Heart left ventricle (tissue), 16 donors: ENCODE measurements at regions not wholly inside any gene's neighbourhood (a gene's known extent, or its start where the extent isn't known, plus 50 kb on each side); places are given as distances from the start of the nearest gene placed in this dataset.

ENCODE experiments used
- ATAC-seq, 4 donors: fragments of 200-7000 bp; cut with Tn5 transposase; one replicate each; pipeline ENCODE4 v1.9.1; 2020 to 2022; ENCODE audit warnings: moderate library complexity in 4 of 4, mild to moderate bottlenecking in 3 of 4, moderate number of reproducible peaks in 1 of 4
- DNase-seq, 5 donors: peaks; one replicate each; pipeline ENCODE4 v3.0.0-alpha.2; 2020
- H3K27ac ChIP-seq, 12 donors: fragments of 200-600 bp; sonication (generic) in 4 of 12; one replicate each; pipeline versions ENCODE4 v1.5.0 to v1.8.0; 2016 to 2022; ENCODE audit warnings: mild to moderate bottlenecking in 2 of 12
- H3K27me3 ChIP-seq, 9 donors: fragments of 200-600 bp; sonication (generic) in 2 of 9; one replicate each; pipeline versions ENCODE4 v1.5.1 to v1.8.0; 2016 to 2022; ENCODE audit warnings: mild to moderate bottlenecking in 3 of 9
- H3K36me3 ChIP-seq, 9 donors: fragments of 200-600 bp; sonication (generic) in 2 of 9; one replicate each; pipeline versions ENCODE4 v1.5.0 to v1.8.0; 2018 to 2022; ENCODE audit warnings: mild to moderate bottlenecking in 2 of 9
- H3K4me1 ChIP-seq, 12 donors: fragments of 200-600 bp; sonication (generic) in 4 of 12; one replicate each; pipeline versions ENCODE4 v1.5.0 to v1.8.0; 2016 to 2022; ENCODE audit warnings: mild to moderate bottlenecking in 3 of 12
- H3K4me3 ChIP-seq, 12 donors: fragments of 200-600 bp; sonication (generic) in 4 of 12; one replicate each; pipeline versions ENCODE4 v1.5.0 to v1.8.0; 2017 to 2022; ENCODE audit warnings: mild to moderate bottlenecking in 9 of 12, moderate library complexity in 4 of 12
- H3K9me3 ChIP-seq, 12 donors: fragments of 200-600 bp; sonication (generic) in 4 of 12; one replicate each; pipeline versions ENCODE4 v1.5.0 to v1.8.0; 2016 to 2022; ENCODE audit warnings: mild to moderate bottlenecking in 1 of 12
- POLR2A ChIP-seq, 2 donors: fragments of 450-650 bp; IDR thresholded peaks; one replicate each; pipeline ENCODE4 v1.6.1; 2017; ENCODE audit warnings: antibody characterized with exemption in 2 of 2, mild to moderate bottlenecking in 2 of 2, moderate library complexity in 2 of 2
- WGBS, 4 donors: extraction: QIAGEN DNeasy Blood & Tissue Kit in 2 of 4; methylation state at CpG; one replicate each; pipeline versions ENCODE4 v1.1.5 to v1.1.7; 2013 to 2018; 5-methylcytosine and 5-hydroxymethylcytosine counted together
- intact Hi-C, 10 donors: fragments of 100-400 bp; cut with DNase I; formaldehyde crosslinking; loops; one replicate each; pipeline versions ENCODE4 v1.11.1 to v1.14.2; 2022
- TF ChIP-seq, protein P1 (sequence below), 12 donors: fragments of 200-600 bp; sonication (generic) in 4 of 12; IDR thresholded peaks; one replicate each; pipeline versions ENCODE4 v1.5.0 to v1.8.0; 2018 to 2022; ENCODE audit warnings: antibody characterized with exemption in 12 of 12, mild to moderate bottlenecking in 5 of 12
- donor health status: ischemic (EF 13 %, LVEDD 7.1; RV severe dilation, severe dysfunction).
- donor health status: healthy with polysubstance abuse.
- donor health status: DM: no; HTN: yes; CAD: no.
- donor health status: DM: no; HTN: no; CAD: no.
- donor health status: ischemic (EF 25% LVEDD 6.9; RV normal size, moderate dysfunction).
- donor health status: ischemic (EF 25% LVEDD 5.7; RV mildly dilated, moderate dysfunction).
- donor health status: healthy.
- donor health status: DM: yes; HTN: yes; CAD: no.
- donor health status: ischemic (EF 35%, LVEDD 5.7; RV mildly dilated, moderate dysfunction).
- donor health status: nonischemic (EF 11% LVEDD 7.7; RV severe dilation, severe dysfunction).
- donor health status: DM: yes; HTN: yes; CAD: no.
- donor health status: PGD.
- donor health status: ischemic (EF 29% LVEDD 5.4; RV normal size, mild dysfunction).
- donor health status: nonischemic (EF 23%, LVEDD 6.1; RV moderate dilation, normal function).

DNA sequence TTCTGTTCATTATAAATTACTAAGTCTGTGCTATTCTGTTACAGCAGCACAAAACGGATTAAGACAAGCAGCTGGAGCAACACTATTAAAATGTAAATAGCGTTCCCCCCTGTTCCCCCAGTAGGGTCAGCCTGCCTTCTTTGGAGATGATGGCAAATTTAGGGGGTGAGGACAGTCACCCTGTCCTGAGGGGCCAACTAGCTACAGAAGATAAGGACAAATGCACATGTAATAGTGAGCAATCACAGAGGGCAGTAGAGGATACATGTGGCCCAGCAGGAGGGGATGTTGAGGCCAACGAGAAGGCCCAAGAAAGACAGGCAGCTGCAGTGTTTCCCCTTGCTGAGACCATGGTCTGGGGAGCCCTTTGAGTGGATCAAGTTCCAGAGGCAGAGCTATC lies 266.7 kb upstream of the CDYL start:
- H3K27me3 ChIP-seq: no peaks in the 10 kb centered on the region

DNA sequence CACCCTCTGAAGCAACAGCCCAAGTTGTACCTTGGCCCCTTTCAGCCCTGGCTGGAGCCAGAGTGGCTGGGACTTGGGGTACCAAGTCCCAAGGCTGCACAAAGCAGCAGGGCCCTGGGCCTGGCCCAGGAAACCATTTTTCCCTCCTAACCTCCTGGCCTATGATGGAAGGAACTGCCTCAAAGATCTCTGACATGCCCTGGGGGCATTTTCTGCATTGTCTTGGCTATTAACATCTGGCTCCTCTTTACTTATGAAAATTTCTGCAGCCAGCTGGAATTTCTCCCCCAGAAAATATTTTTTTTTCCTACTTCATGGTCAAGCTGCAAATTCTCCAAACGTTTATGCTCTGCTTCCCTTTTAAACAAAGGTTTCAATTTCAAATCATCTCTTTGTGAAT lies 269.4 kb upstream of the CDYL start:
- no peak overlapping the region for H3K4me3 ChIP-seq
- TF ChIP-seq, protein P1, sequence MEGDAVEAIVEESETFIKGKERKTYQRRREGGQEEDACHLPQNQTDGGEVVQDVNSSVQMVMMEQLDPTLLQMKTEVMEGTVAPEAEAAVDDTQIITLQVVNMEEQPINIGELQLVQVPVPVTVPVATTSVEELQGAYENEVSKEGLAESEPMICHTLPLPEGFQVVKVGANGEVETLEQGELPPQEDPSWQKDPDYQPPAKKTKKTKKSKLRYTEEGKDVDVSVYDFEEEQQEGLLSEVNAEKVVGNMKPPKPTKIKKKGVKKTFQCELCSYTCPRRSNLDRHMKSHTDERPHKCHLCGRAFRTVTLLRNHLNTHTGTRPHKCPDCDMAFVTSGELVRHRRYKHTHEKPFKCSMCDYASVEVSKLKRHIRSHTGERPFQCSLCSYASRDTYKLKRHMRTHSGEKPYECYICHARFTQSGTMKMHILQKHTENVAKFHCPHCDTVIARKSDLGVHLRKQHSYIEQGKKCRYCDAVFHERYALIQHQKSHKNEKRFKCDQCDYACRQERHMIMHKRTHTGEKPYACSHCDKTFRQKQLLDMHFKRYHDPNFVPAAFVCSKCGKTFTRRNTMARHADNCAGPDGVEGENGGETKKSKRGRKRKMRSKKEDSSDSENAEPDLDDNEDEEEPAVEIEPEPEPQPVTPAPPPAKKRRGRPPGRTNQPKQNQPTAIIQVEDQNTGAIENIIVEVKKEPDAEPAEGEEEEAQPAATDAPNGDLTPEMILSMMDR (IDR thresholded peaks at IDR 0.05): no peak
- TF ChIP-seq POLR2A (IDR thresholded peaks at IDR 0.05): no peak
- H3K4me1 ChIP-seq: peaks cover 0 to 3% (median 0%) of the 10 kb centered on the region in 12 donors
- ATAC-seq: no peak
- H3K9me3 ChIP-seq: no peaks in the 10 kb centered on the region
- H3K27ac ChIP-seq: no peak overlapping the region
- intact Hi-C loops: no loop called here
- DNase-seq: no peak
- WGBS, 4 donors: 39 to 62% (median 57%) methylated on average over 1 of the region's 1 CpG
- H3K27me3 ChIP-seq: no peaks in the 10 kb centered on the region
- no peaks in the 10 kb centered on the region for H3K36me3 ChIP-seq

More for the DNA sequence above, 266.7 kb upstream of the CDYL start:
- 91 to 93% (median 93%) methylated on average over 3 of the region's 3 CpGs for whole genome bisulfite sequencing, 4 donors
- Histone ChIP-seq H3K9me3 (no peaks in the 10 kb centered on the region), H3K4me3 (no peak overlapping the region), H3K27ac (no peak overlapping the region), H3K4me1 (peaks cover 0 to 3% (median 0%) of the 10 kb centered on the region in 12 donors), H3K36me3 (no peaks in the 10 kb centered on the region)
- TF ChIP-seq POLR2A (IDR thresholded peaks at IDR 0.05): no peak
- TF ChIP-seq, protein P1 (IDR thresholded peaks at IDR 0.05): no peak
- no peak for ATAC-seq
- intact Hi-C loops: no loop called here
- no peak for DNase-seq

DNA sequence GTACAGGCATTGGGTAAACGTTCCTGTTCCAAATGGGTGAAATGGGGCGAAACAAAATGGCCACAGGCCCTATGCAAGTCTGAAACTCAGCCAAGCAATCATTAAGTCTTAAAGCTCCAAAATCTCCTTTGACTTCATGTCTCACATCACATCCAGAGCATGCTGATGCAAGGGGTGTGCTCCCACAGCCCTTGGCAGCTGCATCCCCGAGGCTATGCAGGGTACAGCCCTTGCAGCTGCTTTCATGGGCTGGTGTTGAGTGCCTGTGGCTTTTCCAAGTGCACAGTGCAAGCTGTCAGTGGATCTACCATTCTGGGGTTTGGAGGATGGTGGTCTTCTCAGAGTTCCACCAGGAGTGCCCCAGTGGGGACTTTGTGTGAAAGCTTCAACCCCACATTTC lies 270.0 kb upstream of the CDYL start:
- no peaks in the 10 kb centered on the region for H3K36me3 ChIP-seq
- H3K4me1 ChIP-seq: no peaks in the 10 kb centered on the region
- H3K27me3 ChIP-seq: no peaks in the 10 kb centered on the region
- no peaks in the 10 kb centered on the region for H3K9me3 ChIP-seq
- H3K27ac ChIP-seq: no peak overlapping the region
- ATAC-seq (no peak), DNase-seq (no peak)
- H3K4me3 ChIP-seq: no peak overlapping the region
- TF ChIP-seq POLR2A (IDR thresholded peaks at IDR 0.05): no peak
- TF ChIP-seq, protein P1 (IDR thresholded peaks at IDR 0.05): no peak
- intact Hi-C loops: no loop called here
- WGBS, 4 donors: 90 to 96% (median 92%) methylated on average over 2 to 3 of the region's 3 CpGs

GRCh38 chr6:4504700-4505099 lies 271.5 kb upstream of the CDYL start:
- no peak for TF ChIP-seq POLR2A (IDR thresholded peaks at IDR 0.05)
- TF ChIP-seq, protein P1 (IDR thresholded peaks at IDR 0.05): no peak
- Histone ChIP-seq H3K4me3 (no peak overlapping the region), H3K4me1 (no peaks in the 10 kb centered on the region), H3K27me3 (no peaks in the 10 kb centered on the region), H3K27ac (no peak overlapping the region), H3K36me3 (no peaks in the 10 kb centered on the region), H3K9me3 (no peaks in the 10 kb centered on the region)
- no peak for ATAC-seq
- intact Hi-C loops: no loop called here
- DNase-seq: no peak
- 87 to 98% (median 96%) methylated on average over 2 of the region's 2 CpGs for WGBS, 4 donors
